ENCODE measurements at regions not wholly inside any gene's neighbourhood (a gene's known extent, or its start where the extent isn't known, plus 50 kb on each side); places are given as distances from the start of the nearest gene placed in this dataset.
A peak's percentile ranks its signal among the peaks of the same experiment; 100 is the strongest.
"Not testable (repeated sequence)": the region's sequence is repeated elsewhere in the genome, so short reads cannot be mapped to it uniquely, and the experiment has no call there.

DNA sequence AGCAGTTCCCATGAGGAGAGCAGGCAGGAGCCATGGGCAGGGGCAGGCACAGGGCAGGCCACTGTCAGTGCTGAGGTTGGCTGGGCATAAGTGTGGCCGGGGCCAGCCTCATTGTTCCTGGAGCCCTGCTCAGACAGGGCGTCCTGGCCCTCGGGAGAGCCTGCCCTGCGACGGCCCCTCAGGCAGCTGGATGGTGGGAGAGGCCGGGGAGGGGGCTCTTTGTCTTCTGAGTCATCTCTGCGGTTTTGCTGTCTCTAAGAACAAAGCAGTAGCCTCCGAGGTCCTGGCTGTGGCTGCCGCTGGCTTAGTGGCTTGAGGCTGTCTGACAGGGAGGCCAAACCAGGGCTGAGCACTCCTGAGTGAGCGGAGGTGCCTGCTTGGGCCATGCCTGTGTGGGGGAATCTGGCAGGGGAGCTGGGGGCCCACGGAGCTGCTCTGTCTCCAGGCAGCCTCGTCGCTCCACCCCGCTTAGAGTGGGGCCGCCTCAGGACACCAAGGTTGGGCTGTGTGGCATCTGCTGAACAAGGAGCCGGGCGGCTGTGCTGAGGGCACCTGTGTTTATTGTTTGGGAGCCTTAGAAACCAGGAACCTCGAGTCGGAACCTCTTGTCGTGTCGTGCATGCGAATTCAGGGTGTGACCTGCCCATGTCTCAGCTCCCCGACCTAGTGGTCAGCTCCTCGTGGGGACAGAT is 4395.7 kb upstream of the TPTE start:
- H3K27ac ChIP-seq, H3K27me3 ChIP-seq, H3K36me3 ChIP-seq, H3K4me1 ChIP-seq, H3K4me3 ChIP-seq, H3K9me3 ChIP-seq: not testable (repeated sequence)
- DNase-seq, result peak; percentile 0 to 40 (median 10)

DNA sequence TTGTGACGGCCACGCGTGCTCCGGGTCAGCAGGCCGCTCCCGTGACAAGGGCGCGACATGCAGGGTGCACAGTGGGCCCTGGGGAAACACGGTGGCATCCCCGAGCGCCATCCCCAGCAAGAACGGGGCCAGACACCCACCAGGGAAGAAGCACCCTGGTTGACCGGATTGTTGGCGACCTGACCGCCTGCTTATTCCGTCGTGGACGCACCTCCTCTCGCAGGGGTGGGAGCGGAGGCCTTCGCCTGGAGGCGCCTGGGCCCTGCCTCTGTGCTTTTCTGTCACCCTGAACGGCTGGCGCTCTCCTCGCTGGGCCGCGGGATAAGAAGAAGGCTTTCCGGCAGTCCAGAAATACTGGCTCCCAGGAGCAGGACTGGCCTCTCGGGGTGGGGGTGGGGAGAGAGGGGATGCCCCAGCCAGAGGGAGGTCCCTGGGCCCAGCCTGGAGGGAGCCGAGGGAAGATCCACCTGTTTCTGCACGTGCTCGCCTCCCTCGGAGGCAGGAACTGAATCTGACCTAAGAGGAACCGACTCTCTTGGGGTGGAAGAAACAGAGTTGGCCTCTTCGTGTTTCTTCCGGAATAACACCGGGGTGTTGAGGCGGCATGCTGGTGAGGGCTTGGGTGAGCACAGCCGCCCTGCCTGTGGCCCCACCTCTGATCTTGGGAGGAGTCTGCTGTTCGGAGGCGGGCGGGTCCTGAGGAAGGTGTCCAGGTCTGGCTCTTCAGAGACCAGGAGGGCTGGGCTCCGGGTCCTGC is 4394.2 kb upstream of the TPTE start:
- peak; percentile 21 to 56 (median 42) for DNase-seq
- H3K27ac ChIP-seq, H3K4me3 ChIP-seq, H3K9me3 ChIP-seq, H3K4me1 ChIP-seq, H3K27me3 ChIP-seq, H3K36me3 ChIP-seq: not testable (repeated sequence)

DNA sequence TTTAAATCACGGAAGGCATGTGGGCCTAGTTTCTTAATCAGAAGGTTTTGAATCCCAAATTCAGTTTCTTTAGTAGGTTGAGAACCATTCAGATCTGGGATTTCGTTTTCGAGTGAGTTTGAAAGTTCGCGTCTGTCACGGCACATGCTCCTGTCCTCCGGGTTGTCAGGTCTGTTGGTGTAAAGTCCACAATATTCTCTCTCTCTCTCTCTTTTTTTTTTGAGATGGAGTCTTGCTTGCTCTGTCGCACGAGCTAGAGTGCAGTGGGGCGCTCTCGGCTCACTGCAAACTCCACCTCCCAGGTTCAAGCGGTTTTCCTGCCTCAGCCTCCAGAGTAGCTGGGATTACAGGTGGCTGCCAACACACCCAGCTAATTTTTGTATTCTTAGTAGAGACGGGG is 4390.6 kb upstream of the TPTE start:
- DNase-seq, H3K4me3 ChIP-seq, H3K27me3 ChIP-seq, H3K9me3 ChIP-seq, H3K27ac ChIP-seq, H3K36me3 ChIP-seq, H3K4me1 ChIP-seq: not testable (repeated sequence)

DNA sequence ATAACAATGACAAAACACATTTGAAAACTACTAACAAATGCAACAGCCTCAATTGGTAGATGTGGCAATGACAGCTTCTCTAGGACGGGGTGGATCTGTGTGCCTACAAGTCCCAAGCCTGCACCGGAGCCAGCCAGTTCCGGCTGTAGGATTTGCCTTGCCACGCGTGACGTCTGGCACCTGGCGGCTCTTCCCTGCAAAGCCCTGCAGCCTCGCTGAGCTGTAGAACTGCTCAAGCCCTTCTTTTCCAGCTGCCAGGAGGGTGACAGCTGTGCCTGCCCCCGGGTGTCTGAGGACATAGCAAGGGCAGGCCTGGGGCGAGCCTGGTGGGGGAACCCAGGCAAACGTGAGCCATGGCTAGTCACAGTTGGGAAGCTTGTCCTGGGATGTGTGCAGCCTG is 4388.0 kb upstream of the TPTE start:
- not testable (repeated sequence) for H3K27me3 ChIP-seq, DNase-seq, H3K4me3 ChIP-seq, H3K4me1 ChIP-seq, H3K36me3 ChIP-seq, H3K27ac ChIP-seq, H3K9me3 ChIP-seq

DNA sequence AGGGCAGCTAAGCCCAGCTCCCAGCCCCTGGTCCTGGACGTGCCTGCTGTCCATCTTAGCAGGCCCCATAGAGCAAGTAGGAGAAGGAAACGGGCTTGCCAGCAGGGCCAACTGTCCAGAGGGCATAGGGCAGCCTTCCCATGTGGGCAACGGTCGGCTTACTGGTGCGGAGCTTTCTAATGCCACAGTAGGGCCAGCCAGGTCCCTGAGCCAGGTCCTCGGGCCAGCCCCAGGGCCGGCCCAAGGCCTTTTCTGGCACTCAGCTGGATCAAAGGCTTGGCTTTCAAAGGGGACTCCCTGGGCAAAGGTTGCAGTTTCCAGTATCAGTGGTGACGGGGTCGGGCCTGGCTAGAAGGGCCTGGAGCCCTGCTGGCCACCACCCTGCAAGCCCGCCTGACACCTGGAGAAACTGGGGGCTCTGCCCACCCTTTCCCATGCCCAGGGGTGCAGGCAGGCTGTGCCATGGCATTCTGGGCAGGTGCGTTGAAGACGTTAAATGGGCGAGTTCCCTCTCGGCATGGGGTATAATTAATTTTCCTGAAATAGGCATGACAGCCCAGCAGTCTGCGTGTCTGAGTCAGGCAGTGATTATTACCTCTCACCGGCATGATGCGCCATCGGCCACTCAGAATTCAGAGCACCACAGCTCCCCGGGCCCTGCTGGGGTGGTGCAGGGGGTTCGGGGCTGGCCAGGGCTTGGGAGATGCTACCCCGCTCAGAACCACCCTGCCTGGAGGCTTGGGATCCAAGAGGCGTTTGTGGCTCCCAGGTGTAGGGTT is 4387.3 kb upstream of the TPTE start:
- H3K4me1 ChIP-seq, H3K4me3 ChIP-seq, DNase-seq, H3K9me3 ChIP-seq, H3K36me3 ChIP-seq, H3K27me3 ChIP-seq, H3K27ac ChIP-seq: not testable (repeated sequence)

DNA sequence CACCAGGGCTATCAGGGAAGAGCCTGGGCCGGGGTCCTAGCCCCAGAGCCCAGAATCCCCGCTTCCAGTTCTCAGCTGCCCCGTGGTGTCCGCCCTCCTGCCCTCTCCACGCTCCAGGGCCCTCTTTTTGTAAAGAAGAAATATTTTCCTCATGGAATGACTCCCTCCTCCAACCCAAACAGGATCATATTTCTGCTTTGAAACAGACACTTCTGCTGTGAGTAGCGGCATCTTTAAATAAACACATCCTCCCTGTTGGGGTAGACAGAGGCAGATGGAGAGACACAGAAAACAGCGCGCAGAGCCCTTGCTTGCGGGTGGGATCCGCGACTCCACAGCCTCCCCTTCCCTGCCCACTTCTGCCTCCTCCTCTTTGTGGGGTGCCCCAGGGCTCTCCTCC is 4384.7 kb upstream of the TPTE start:
- H3K36me3 ChIP-seq, H3K4me3 ChIP-seq, H3K27ac ChIP-seq, H3K9me3 ChIP-seq, DNase-seq, H3K4me1 ChIP-seq, H3K27me3 ChIP-seq: not testable (repeated sequence)

DNA sequence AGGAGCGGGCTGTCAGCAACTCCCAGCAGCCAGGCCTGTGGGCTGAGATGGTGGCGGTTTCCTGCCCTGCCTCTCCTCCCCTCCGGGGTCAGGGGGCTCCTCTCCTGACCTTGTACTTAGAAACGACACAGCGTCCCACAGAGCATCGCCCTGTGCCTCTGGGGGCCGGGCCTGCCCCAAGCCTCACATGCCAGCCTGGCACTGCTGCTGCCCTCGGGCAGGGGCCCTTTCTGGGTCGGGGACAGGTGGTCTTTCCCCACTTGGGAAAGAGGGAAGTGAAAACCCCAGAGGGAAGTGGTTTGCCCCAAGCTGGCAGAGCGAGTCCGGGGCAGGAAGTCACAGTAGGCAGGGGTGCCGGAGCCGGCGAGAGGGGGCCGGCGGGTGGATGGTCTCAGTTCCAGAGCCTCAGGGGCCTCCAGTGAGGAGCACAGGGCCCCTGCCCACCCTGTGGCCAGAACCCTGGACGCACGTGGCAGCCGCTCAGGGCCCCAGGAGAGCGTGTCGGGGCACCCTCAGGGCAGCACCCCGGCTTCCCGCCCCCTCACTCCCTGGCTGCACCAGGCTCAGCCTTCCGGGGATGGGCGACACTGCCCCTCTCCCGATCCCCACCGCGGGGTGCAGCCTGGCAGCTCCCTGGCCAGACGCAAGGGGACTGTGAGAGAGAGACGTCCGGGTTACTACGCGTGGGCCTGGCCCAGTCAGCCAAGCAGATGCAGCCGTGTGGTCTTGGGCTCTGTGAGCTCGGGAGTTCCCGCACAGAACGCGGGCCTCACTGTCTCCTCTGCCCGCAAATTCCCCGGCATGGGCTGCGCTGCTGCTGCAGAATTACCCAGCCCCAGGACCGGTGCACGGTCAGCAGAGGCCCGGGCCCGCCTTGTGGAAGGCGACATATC is 4382.9 kb upstream of the TPTE start:
- not testable (repeated sequence) for DNase-seq, H3K4me3 ChIP-seq, H3K27ac ChIP-seq, H3K27me3 ChIP-seq, H3K4me1 ChIP-seq, H3K36me3 ChIP-seq, H3K9me3 ChIP-seq

DNA sequence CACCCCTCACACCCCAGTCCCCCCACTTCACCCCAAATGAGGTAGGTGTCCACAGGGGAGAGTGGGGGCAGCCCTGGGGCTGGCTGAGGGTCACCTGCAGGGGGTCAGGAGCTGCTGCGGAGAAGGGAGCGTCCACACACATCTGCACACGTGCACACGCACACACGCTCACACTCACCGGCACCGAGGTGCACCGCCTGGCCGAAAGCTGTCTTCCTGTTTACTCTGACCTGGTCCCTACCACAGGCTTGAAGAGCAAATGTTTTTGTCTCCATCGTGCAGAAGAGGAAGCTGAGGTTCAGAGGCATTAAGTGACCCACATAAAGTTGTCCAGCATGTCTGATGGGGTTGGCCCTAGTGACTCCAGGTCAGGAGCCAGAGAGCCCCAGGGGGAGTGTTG is 4382.1 kb upstream of the TPTE start:
- not testable (repeated sequence) for H3K4me1 ChIP-seq, H3K36me3 ChIP-seq, H3K9me3 ChIP-seq, DNase-seq, H3K4me3 ChIP-seq, H3K27me3 ChIP-seq, H3K27ac ChIP-seq

DNA sequence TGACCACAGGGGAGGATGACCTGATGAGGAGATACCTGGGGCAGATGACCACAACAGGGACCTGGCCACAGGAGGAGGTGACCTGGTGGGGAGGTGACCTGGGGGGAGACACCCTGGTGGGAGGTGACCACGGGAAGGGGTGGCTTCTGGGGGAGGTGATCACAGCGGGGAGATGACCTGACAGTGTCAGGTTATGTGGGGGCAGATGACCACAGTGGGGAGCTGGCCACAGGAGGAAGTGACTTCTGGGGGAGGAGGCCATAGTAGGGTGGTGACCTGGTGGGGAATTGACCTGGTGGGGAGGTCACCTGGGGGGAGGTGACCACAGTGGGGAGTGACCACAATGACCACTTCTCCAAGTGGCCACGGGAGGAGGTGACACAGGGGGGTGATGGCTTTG is 4381.5 kb upstream of the TPTE start:
- H3K27ac ChIP-seq, H3K27me3 ChIP-seq: not testable (repeated sequence)

DNA sequence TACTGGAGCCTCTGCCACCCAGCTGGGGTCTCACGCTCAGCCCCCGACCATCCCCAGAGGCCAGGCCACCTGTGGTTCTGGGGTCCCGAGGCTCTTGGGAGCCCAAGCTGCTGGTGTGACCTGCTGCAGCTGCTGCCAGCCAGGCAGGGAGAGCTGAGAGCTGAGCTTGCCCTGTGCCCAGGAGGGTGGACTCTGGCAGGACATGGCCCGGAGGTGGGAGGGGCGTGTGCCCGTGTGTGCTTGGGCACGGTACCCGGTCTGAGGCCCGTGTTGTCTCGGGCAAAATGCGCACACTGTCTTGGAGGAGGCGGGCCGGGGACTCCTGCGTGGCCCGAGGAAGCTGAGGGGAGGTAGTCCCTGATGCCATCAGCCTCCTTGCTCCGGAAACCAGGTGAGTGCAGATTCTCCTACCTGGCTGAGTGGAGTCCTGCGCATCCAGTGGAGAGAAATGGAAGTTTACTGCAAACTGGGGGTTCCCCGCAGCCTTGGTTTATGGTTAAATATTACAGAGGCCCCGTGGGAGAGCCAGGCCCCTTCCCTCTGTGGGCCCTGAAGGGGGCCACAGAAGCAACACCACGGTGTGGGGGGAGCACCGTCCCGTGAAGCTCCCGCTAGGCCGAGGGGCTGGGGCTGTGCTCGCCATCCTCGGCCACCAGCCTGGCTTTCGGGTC is 4380.8 kb upstream of the TPTE start:
- not testable (repeated sequence) for H3K4me1 ChIP-seq, H3K4me3 ChIP-seq, H3K27me3 ChIP-seq, DNase-seq, H3K27ac ChIP-seq, H3K9me3 ChIP-seq, H3K36me3 ChIP-seq

More for the DNA sequence above, 4381.5 kb upstream of the TPTE start:
- not testable (repeated sequence) for H3K4me3 ChIP-seq, H3K9me3 ChIP-seq, H3K4me1 ChIP-seq, H3K36me3 ChIP-seq, DNase-seq

DNA sequence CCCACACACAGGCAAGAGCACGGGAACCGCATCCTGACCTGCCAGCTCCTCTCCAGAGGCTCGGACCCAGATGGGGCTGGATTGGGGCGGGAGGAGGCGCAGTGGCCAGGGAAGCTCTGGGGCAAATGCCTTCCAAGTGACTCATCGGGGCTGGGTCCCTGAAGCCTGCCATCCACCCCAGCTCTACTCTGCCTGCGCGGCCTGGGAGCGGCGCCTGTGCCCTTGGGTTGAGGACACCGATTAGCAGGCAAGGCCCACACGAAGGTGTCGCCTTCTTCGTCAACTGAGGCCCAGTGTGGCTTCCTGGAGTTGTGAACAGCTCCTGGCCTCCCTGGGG is 4380.3 kb upstream of the TPTE start:
- H3K27me3 ChIP-seq, H3K36me3 ChIP-seq, H3K4me3 ChIP-seq, H3K9me3 ChIP-seq, DNase-seq, H3K4me1 ChIP-seq, H3K27ac ChIP-seq: not testable (repeated sequence)

DNA sequence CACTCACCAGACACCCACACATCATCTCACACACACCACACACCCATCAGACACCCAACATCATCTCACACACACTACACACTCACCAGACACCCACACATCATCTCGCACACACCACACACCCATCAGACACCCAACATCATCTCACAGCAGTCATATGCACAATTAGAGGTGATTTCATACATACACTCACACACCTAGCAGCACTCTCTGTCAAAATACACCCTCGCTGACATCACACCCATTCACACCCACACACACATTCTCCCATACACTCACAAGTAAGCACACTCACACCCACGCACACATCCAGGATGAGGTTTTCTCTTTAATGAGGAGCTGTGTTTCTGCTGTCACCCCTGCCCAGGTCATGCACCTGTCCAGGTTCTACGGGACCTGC is 4368.2 kb upstream of the TPTE start:
- DNase-seq, H3K27me3 ChIP-seq: not testable (repeated sequence)

DNA sequence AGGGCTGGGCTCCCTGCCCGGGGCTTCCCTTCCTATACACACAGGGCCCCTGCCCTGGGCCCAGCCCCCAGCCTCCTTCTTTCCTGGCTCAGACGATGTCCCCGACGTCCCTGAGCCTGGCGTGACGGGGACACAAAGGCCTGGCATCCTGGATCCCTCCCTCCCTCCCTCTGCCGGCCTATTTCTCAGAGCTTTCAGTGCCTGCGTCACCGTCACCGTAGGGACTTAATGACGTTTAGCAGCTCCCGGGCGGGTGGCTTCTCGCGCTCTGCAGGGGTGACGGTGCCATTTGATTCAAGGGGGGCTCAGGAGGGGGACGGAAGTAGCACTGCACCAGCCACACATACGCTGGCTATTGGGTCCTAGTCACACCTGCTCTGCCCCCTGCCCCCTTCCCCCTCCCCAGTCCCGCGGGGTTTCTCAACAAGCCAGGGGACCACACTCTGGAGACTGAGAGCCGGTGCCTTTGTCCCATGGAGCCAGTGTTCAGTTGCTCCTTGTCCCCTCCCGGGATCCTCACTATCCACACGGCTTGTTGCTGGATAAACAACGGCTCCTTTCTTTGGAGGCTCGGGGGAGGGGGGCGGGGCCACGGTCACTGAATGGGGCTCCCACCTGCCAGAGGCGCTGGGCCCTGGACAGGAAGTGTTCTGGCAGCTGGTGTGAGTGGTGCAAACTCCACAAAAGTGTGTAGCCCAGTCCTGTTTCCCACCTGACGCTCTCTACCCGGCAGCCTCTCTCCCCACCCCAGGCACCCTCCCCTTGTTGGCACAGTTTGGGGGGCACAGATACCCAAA is 4366.7 kb upstream of the TPTE start:
- not testable (repeated sequence) for H3K27ac ChIP-seq, H3K4me1 ChIP-seq, H3K36me3 ChIP-seq, H3K4me3 ChIP-seq, H3K9me3 ChIP-seq, H3K27me3 ChIP-seq
- DNase-seq, result peak in 1 of 3 donors; percentile 34

More for the DNA sequence above, 4368.2 kb upstream of the TPTE start:
- H3K36me3 ChIP-seq, H3K4me3 ChIP-seq, H3K4me1 ChIP-seq, H3K27ac ChIP-seq, H3K9me3 ChIP-seq: not testable (repeated sequence)
